Loucy (cell line): ENCODE measurements at regions not wholly inside any gene's neighbourhood (a gene's known extent, or its start where the extent isn't known, plus 50 kb on each side); places are given as distances from the start of the nearest gene placed in this dataset.

Experiments
- H2AFZ ChIP-seq: fragments of 200-600 bp; sonication (generic); 2 replicates; pipeline ENCODE4 v1.6.0; 2016; ENCODE audit warnings: antibody characterized with exemption, mild to moderate bottlenecking, low read length, moderate library complexity
- H3F3A ChIP-seq: fragments of 200-600 bp; 2 replicates; pipeline ENCODE4 v1.6.0; 2016; ENCODE audit warnings: antibody characterized with exemption, low read depth, mild to moderate bottlenecking
- H3K27me3 ChIP-seq: fragments of 200-600 bp; sonication (generic); 2 replicates; pipeline ENCODE4 v1.6.1; 2014; ENCODE audit warnings: low read length, mild to moderate bottlenecking; ENCODE audit not compliant: insufficient read depth, poor library complexity, severe bottlenecking
- H3K36me3 ChIP-seq: fragments of 200-600 bp; sonication (generic); 2 replicates; pipeline ENCODE4 v1.6.1; 2016; ENCODE audit warnings: low read length; ENCODE audit not compliant: insufficient read depth
- H3K4me1 ChIP-seq: fragments of 200-600 bp; sonication (generic); 2 replicates; pipeline ENCODE4 v1.5.1; 2014; ENCODE audit warnings: low read length, mild to moderate bottlenecking; ENCODE audit not compliant: insufficient read depth, poor library complexity, severe bottlenecking
- H3K4me2 ChIP-seq: fragments of 200-600 bp; sonication (generic); 2 replicates; pipeline ENCODE4 v1.6.0; 2014; ENCODE audit warnings: antibody characterized with exemption, low read length, low read depth, mild to moderate bottlenecking; ENCODE audit not compliant: poor library complexity, severe bottlenecking
- H3K4me3 ChIP-seq: fragments of 200-600 bp; sonication (generic); 2 replicates; pipeline ENCODE4 v1.5.1; 2014; ENCODE audit warnings: low read length, mild to moderate bottlenecking, mixed read lengths; ENCODE audit not compliant: poor library complexity, severe bottlenecking
- H3K79me2 ChIP-seq: fragments of 200-600 bp; sonication (generic); 2 replicates; pipeline ENCODE4 v1.6.1; 2014; ENCODE audit warnings: low read length; ENCODE audit not compliant: insufficient read depth
- H3K9ac ChIP-seq: fragments of 200-600 bp; sonication (generic); 2 replicates; pipeline ENCODE4 v1.6.0; 2014; ENCODE audit warnings: mild to moderate bottlenecking, low read depth, low read length, moderate library complexity; ENCODE audit not compliant: poor library complexity, severe bottlenecking
- H3K9me2 ChIP-seq: fragments of 200-600 bp; sonication (generic); replicated peaks from 2 replicates; pipeline ENCODE4 v1.6.1; 2016; ENCODE audit warnings: low read depth, low read length, mixed read lengths
- H3K9me3 ChIP-seq: fragments of 200-600 bp; sonication (generic); 2 replicates; pipeline ENCODE4 v1.6.1; 2014; ENCODE audit warnings: mild to moderate bottlenecking, antibody characterized with exemption, low read length, low read depth; ENCODE audit not compliant: insufficient read depth
- H4K20me1 ChIP-seq: fragments of 200-600 bp; sonication (generic); 2 replicates; pipeline ENCODE4 v1.6.0; 2014; ENCODE audit warnings: antibody characterized with exemption, low read length, mild to moderate bottlenecking; ENCODE audit not compliant: insufficient read depth, poor library complexity, severe bottlenecking
- EZH2phosphoT487 ChIP-seq: fragments of 200-600 bp; IDR thresholded peaks from 2 replicates; pipeline ENCODE4 v1.6.1; 2018; ENCODE audit warnings: antibody characterized with exemption, mild to moderate bottlenecking, moderate library complexity, borderline replicate concordance
- TF ChIP-seq, protein P1 (sequence below): fragments of 200-600 bp; sonication (generic); conservative IDR thresholded peaks from 2 replicates; pipeline ENCODE4 v1.5.1; 2014; ENCODE audit warnings: mild to moderate bottlenecking, antibody characterized with exemption, low read length

DNA sequence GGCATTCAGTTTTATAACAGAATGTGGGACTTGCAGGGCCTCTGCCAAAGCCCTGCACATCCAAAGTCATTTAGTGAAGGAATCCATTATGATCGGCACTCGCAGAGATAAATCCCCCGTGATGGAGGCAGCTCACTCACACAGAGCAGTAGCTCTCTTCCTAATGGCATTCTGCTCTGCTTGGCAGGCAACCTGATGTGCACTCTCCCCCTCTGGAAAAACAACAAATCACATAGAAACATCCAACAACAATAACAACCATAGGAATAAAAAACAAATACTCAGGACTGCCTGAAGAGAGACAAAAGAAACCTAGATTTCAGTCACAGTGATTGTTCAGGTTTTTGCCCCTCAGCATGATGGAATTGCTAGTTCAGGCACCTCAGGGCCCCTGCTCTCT lies 59.7 kb downstream of the NAA11 start:
- H4K20me1 ChIP-seq, result no peaks in the 10 kb centered on the region
- no peaks in the 10 kb centered on the region for H3K27me3 ChIP-seq
- no peak overlapping the region for H2AFZ ChIP-seq
- TF ChIP-seq, protein P1, sequence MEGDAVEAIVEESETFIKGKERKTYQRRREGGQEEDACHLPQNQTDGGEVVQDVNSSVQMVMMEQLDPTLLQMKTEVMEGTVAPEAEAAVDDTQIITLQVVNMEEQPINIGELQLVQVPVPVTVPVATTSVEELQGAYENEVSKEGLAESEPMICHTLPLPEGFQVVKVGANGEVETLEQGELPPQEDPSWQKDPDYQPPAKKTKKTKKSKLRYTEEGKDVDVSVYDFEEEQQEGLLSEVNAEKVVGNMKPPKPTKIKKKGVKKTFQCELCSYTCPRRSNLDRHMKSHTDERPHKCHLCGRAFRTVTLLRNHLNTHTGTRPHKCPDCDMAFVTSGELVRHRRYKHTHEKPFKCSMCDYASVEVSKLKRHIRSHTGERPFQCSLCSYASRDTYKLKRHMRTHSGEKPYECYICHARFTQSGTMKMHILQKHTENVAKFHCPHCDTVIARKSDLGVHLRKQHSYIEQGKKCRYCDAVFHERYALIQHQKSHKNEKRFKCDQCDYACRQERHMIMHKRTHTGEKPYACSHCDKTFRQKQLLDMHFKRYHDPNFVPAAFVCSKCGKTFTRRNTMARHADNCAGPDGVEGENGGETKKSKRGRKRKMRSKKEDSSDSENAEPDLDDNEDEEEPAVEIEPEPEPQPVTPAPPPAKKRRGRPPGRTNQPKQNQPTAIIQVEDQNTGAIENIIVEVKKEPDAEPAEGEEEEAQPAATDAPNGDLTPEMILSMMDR, result no peak
- TF ChIP-seq EZH2phosphoT487, result no peak
- no peaks in the 10 kb centered on the region for H3K4me1 ChIP-seq
- H3K4me2 ChIP-seq, result no peak overlapping the region
- H3K9ac ChIP-seq, result no peak overlapping the region
- no peaks in the 10 kb centered on the region for H3K9me2 ChIP-seq
- no peaks in the 10 kb centered on the region for H3K79me2 ChIP-seq
- H3F3A ChIP-seq, result no peaks in the 10 kb centered on the region
- no peaks in the 10 kb centered on the region for H3K36me3 ChIP-seq
- no peaks in the 10 kb centered on the region for H3K9me3 ChIP-seq
- no peak overlapping the region for H3K4me3 ChIP-seq

GRCh38 chr4:79259242-79259641 lies 66.6 kb downstream of the NAA11 start:
- Histone ChIP-seq H3K9me3 (peaks cover 9% of the 10 kb centered on the region; the same call in 1 of the 2 replicates), H3K4me1 (no peaks in the 10 kb centered on the region), H2AFZ (no peak overlapping the region), H3K4me2 (no peak overlapping the region), H3K4me3 (no peak overlapping the region), H3F3A (no peaks in the 10 kb centered on the region), H4K20me1 (no peaks in the 10 kb centered on the region), H3K79me2 (no peaks in the 10 kb centered on the region), H3K9ac (no peak overlapping the region), H3K9me2 (no peaks in the 10 kb centered on the region), H3K27me3 (no peaks in the 10 kb centered on the region), H3K36me3 (no peaks in the 10 kb centered on the region)
- TF ChIP-seq EZH2phosphoT487, result no peak
- TF ChIP-seq, protein P1, result no peak

DNA sequence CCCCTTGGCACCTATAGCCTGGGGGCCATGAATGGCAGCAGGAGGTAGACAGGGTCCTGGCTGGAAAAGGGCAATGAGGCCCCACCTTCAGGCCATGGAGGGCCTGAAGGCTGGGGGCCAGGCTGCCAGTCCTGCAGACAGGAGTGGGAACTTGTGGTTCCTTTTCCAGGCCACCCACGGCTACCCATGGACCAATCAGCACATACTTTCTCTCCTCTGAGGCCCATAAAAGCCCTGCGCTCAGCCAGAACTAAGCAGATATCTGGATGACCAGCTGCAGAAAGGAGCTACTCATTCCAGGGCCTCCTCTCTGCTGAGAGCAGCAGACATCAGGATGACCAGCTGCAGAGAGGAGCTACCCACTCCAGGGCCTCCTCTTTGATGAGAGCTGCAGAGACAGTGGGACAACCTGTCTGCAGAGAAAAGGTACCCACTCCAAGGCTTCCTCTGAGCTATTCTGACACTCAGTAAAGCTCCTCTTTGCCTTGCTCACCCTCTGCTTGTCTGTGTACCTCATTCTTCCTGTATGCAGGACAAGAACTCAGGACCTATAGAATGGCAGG lies 67.2 kb downstream of the NAA11 start:
- no peaks in the 10 kb centered on the region for H3K79me2 ChIP-seq
- no peak for TF ChIP-seq EZH2phosphoT487
- no peak overlapping the region for H3K4me2 ChIP-seq
- H3K27me3 ChIP-seq, result no peaks in the 10 kb centered on the region
- H3K36me3 ChIP-seq, result no peaks in the 10 kb centered on the region
- no peak overlapping the region for H2AFZ ChIP-seq
- no peaks in the 10 kb centered on the region for H3F3A ChIP-seq
- no peaks in the 10 kb centered on the region for H4K20me1 ChIP-seq
- no peak overlapping the region for H3K4me3 ChIP-seq
- peaks cover 9% of the 10 kb centered on the region; the same call in 1 of the 2 replicates for H3K9me3 ChIP-seq
- no peak overlapping the region for H3K9ac ChIP-seq
- no peaks in the 10 kb centered on the region for H3K9me2 ChIP-seq
- no peaks in the 10 kb centered on the region for H3K4me1 ChIP-seq
